ENCODE measurements at regions not wholly inside any gene's neighbourhood (a gene's known extent, or its start where the extent isn't known, plus 50 kb on each side); places are given as distances from the start of the nearest gene placed in this dataset.
"Not testable (repeated sequence)": the region's sequence is repeated elsewhere in the genome, so short reads cannot be mapped to it uniquely, and the experiment has no call there.

DNA sequence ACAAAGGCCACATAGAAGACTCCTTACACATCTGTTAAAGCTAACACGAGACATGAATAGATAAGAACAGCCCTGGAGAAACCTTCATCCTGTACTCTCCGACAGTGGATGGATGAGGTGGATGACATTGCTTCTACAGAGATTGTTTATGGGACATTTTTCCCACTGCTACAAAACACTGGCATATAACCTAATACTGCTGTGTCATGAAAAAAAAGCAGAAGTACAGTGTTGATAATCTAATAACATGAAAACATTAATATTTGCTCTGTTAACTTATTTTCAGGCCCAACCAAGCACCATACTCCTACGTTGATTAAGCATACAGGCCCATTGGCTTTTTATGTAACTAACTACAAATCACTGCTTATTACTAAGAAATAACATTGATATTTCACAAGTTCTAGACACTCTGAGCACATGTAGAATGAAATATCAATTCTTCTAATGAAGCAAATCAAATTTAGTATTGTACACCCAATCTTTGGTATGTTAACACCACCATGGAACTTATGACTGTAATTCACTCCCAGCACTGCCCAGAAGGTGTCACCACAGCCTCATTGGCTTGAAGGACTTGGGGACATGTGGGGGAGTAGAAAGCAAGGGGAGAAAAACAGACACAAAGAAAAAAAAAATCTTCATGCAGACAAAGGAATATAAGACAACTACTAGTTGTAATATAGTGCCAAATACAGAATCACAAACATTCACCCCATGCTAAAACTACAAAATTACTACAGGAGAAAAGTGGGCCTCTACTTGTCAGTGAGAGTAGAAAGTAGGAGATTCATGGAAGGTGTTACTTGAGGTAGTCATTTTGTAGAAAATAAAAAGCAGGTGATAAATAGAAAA lies 330.0 kb upstream of the PMFBP1 start:
- DNase-seq = peak; percentile 40

DNA sequence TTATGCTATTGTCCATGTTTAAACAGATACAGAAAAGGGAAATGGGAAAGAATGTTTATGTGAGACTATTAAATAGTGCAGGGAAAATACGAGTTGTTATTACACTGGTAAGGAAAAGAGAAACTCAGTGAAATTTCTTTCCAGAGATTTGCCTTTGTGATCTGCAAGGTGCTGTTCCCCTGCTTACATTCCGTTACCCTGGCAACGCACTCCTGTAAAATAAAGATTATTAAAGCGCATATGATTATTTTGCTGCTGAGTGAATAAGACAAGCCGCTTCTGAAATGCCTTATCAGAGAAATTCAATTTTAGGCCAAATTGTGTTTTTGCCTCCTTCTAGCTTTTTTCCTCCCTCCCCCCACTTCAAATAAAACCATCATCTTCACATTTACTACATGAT lies 328.6 kb upstream of the PMFBP1 start:
- DNase-seq = no peak

DNA sequence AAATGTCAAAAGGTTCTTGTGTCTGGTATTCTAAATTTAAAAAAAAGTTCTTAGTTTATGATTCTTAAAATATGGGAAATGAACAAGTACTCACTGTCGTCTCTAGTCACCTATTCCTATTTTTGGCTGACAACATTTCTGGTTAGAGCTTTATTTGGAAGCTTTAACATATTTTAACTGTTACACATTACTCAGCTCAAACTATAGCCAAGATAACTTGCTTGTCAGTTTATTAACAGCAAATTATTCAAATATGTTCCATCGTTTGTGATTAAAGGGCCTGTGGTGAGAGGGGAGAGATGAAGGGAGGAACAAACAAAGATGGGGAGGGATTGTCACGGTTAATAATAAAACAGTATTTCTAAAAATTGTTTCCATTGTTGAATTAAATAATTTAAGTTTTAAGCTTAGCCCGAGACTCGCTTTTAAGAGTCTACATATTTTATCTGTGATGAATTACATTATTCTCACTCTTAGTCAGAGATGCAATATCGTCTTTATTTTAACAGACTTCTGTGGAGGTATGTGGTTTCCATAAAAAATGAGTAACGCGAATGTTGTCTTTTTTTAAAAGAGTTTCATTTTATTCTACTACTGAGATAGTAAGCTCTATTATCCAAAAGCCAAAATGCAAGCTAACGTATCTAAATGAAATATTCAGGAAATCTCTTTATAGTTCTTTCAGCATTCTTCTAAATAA lies 321.9 kb upstream of the PMFBP1 start:
- no peak for DNase-seq

DNA sequence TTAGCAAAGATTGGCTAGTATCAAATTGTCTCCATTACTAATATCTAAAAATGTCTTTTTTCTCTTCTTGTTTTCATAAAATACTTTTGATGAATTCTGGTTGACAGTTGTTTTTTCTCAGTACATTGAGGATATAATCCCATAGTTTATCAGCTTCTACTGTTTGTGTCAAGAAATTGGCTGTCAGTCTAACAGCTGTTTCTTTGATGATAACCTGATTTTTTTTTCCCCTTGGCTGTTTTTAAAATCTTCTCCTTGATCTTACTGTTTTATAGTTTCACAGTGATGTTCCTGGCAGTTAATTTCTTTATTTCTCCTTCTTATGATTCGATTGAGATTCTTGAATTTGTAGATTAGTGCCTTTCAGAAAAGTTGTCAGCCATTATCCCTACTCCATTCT lies 315.3 kb upstream of the PMFBP1 start:
- DNase-seq = no peak

DNA sequence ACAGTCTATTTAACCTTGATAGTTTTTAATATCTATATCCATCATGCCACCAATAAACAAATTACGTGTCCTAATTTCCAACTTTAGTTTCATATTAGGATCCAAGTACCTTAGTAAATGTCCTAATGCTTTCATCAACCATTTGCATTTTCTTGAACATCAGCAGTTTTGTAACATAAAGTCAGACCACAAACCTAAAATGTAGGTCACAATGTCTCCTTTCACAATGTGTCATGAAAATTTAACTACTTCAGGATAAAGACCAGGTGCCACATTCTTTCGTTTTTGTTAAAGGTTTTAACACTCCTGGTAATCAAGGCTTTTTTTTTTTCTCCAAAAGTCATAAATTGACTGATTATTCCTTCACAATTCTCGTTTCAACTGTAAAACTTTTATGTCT lies 310.7 kb upstream of the PMFBP1 start:
- DNase-seq = no peak

DNA sequence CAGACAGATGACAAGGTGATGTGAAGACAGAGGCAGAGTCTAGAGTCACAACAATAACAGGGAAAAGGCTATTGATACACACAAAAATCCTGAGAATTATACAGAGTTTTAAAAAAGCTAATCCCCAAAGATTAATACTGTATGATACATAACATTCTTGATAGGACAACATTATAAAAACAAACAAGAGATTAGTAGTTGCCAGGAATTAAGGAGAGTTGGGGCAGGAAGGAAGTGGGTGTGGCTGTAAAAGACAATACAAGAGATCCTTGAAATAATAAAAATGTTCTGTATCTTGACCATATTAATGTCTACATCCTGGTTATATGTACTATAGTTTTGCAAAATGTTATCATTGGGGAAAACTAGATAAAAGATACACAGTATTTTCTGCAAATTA lies 309.5 kb upstream of the PMFBP1 start:
- DNase-seq = no peak

DNA sequence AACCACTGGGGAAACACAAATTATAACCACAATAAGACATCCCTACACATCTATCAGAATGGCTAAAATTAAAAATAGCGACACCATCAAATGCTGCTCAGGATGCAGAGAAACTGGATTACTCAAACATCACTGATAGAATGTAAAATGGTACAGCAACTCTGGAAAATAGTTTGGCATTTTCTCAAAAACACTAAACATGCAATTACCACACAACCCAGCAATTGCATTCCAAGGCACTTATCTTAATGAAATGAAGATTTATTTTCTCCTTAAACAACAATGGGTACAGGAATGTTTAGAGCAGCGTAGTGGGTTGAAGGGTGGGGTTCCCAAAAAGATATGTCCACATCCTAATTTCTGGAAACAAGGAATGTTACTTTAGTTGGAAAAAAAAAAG lies 309.0 kb upstream of the PMFBP1 start:
- no peak for DNase-seq

DNA sequence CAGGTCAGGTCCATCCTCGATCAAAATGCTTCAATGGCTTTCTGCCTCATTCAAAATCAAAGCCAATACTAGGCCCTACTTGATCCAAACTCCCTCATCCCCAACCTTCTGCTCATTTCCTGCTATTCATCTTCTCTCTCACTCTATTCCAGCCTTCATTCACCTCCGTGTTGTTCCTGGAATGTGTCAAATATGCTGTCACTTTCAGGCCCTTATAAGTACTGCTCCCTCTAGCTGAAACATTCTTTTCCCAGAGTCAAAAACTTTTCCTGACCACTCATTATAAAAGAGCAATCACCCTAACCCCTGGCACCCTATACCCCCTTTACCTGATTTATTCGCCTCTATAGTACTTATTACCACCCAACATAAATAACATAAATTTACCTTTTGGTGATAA lies 303.7 kb upstream of the PMFBP1 start:
- DNase-seq = no peak

DNA sequence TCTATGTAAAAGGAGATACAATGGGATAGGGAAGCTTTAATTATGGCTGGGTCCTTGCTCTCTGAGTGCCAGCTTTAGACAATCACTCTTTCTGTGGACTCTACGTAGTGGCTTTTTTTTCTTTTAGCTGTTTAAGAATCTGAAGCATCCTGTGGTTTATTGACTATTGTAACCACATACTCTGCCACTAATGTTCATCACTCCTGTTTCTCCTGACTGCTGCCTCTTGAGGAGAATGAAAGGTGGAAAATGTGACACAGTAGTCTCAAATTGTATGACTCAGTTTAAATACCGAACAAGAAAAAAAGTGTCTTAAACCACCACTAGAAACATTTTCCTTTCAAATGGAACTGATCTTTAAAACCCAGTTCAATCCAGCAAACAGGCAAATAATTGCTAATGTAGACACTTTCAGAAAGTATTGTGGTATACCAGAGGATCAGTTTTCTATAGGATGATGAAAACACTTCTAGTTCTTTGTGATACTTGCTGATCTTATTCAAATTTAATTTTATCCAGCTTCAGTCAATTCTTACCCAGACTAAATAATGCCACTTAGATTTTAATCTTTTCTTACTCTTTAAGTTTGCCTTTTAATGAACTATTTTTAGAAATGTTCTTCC lies 302.7 kb upstream of the PMFBP1 start:
- no peak for DNase-seq

DNA sequence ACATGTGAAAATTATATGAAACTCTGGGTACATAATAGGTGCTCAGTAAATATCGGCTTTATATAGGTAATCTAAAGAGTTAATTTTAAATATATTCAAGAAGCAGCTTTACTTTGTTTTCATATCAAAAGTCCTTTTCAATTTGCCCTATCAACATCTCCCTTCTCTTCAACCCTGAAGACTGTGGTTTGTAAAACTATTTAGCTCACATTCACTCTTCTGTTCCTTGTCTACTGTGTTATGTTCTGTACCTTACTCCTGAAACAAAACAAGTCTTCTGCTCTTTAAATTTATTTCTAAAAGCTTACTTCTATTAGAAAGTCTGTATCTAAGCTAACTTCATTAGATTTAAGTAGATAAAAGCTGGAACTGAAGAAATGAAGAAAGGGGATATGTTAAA lies 301.7 kb upstream of the PMFBP1 start:
- no peak for DNase-seq

DNA sequence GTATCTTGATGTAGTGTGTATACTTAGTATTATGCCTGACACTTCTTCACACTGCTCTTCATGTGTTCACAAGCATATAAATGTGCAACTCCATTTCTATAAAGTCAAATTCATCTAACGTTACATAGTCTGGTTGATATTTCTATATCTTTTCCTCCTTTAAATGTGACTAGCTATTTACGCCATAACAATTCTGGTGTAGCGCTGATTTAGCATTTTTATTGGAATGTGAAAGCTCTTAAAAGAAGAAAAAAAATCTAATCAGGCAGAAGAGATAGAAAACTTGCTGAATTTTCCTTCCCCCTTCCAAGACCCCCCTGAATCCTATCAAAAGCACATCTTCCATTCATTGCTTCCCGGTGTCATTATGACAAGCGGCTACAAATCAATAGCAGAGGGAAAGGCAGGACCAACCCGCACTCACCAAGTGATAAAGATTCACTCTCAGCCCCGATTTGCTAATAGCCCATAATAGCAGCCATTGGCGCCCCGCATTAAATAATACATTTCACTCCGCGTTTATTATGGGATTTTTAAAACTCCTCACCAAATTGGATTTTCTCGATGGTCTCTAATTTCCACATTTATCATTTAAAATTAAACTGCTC lies 299.5 kb upstream of the PMFBP1 start:
- DNase-seq = no peak

DNA sequence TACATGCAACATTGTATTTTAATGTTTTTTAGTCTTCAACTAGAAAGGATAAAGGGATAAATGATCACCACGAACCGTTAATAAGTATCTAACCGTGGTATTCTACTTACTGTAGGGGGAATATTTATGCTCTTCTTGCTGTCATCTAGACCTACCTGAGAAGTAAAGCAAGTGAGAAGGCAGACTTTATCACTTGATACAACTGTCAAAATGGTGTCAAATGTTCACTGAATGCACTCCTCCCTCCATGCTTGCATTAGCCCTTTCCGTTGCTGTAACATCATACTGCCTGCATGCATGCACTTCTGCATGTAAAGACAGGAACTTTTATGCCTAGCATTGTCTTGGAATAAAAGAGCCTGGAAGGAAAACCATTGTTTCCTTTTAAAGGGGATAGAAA lies 298.6 kb upstream of the PMFBP1 start:
- no peak for DNase-seq

DNA sequence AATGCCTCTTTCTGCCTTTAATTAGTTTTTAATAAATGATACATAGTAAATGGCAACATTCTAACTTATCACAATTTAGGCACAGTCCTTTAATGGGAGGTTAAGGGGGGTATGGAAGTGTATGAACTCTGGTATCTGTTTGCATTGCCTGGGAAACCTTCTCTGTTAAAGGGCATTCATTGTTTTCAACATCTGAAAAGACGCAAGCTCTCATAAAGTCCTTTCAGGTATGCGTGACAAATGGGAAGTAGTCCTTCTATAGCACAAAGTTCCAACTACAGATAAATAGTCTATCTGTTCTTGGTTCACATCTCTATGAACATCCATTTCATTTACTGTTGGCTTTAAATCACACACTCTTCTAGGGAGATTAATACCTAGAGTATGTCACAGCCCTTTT lies 298.0 kb upstream of the PMFBP1 start:
- no peak for DNase-seq

DNA sequence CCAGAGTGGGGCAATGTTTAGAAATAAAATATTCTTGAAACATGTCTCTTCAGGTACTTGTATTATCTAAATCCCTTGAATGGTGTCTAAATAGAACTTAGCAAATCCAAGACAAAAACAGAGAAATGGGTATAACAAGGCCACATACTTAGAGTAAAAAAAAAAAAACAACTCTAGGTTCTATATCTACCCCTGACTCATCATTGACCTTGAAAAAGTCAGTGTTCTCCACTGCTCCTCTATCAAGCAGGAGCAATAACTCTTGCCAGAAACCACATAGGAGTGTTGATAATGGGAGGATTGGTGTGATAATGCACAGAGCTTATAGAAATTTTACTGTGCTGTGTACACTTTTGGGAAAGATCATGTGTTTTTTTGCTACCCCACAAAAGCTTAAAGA lies 296.6 kb upstream of the PMFBP1 start:
- DNase-seq = no peak

DNA sequence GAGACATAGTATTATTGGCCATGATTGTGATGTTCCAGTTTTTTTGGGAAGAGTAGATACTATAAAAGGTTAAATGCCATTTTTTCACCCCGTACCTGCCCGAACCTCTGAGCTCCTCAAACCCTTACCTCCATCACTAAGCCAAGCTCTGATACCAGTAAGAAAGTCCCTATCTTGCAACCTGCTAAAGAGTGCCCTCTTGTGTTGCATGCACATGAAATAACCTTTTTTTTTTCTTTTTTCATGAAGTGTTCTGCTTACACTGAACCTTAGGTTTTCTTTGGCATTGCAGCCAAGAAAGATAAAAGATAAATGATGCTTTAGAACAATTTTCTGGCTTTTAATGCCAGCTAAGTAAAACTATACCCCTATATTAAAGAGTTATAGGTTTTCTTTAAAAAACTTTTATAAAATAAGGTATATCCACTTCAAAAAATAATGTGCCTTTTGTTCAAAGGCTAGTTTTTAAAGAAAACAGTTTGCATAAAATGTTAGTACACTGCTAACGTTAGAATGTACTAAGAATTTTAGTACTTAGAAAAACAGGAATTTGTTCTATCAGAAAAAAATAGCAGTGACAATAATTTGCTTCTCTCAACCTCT lies 295.3 kb upstream of the PMFBP1 start:
- DNase-seq = peak; percentile 44

DNA sequence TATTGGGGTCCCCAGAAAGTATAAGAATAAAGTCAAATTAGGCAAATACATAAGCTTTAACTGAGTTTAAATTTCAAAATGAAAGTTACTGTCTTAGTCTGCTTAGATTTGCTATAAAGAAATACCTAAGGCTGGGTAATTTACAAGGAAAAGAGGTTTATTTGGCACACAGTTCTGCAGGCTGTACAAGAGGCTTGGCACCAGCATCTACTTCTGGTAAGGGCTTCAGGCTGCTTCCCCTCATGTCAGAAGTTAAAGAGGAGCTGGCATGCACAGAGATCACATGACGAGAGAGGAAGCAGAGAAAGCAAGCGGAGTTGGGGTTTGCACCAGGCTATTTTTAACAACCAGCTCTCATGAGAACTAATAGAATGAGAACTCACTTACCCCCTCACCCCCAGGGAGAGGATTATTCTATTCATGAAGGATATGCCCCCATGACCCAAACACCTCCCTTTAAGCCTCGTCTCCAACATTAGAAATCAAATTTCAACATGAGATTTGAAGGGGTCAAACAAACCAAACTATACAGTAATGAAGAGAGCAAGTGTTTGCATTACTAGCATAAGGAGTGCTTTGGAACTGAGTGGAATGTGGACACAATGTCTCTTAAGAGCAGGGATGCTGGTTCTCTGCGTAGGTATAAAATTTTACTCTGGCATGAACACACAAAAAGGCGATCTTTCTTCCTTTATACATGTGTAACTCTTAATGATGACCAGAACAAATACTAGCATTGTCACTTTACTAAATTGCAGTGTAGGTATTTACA lies 292.8 kb upstream of the PMFBP1 start:
- DNase-seq = no peak

DNA sequence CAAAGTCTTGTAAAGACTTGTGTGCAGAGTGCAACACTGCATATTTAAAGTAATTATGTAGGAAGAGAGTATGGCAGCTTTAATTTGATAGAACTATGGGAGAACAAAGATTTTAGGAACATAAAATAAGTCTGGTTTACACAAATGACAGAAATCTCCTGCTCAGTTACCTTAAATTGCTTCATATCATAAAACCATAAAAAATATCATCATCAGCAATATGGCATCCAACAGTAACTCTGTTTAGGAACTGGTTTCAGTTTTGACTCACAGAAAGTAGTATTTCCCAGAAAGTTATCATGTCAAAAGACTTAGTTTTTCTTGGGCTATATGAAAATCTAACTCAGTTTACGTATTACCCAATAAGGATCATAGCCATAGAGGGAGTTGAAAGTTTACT lies 292.1 kb upstream of the PMFBP1 start:
- no peak for DNase-seq

DNA sequence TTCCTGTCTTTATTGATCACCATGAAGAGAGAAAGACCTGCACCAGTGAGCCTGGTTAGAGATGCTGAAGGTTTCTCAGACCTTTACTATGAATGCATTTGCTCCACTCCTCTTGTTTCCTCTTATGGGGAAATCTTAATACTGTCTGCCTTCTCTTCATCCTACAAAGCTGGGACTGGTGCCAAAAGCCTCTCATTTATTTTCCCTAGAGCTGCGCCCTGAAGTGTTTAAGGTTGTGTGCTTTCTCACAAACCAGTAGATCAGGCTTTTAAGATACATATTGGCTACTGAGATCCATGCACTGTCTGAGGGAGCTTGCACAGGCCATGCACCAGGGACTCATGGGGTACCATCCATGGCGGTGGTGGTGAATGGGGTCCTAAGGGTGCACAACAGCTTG lies 286.1 kb upstream of the PMFBP1 start:
- peak; percentile 11 for DNase-seq

DNA sequence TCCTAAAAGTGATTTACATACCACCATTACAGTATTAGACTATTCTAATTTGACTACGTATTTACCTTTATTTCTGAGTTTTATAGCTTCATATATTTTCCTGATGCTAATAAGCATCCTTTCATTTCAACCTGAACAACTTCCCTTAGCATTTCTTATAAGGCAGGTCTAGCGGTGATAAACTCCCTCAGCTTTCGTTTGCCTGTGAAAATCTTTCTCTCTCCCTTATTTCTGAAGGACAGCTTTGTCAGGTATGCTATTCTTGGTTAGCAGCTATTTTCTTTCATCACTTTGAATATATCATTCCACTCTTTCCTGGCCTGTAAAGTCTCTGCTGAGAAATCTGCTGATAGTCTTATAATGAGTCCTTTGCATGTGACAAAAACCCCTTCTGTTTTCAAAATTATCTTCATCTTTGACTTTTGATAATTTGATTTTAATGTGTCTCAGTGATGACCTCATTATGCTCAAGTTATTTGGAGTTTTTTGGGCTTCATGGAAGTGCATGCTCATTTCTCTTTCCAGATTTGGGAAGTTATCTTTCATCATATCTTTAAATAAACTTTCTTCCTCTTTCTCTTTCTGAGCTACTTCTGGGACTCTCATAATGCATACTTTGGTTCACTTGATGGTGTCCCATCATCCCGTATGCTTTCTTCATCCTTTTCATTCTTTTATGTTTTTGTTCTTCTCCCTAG lies 285.4 kb upstream of the PMFBP1 start:
- no peak for DNase-seq

DNA sequence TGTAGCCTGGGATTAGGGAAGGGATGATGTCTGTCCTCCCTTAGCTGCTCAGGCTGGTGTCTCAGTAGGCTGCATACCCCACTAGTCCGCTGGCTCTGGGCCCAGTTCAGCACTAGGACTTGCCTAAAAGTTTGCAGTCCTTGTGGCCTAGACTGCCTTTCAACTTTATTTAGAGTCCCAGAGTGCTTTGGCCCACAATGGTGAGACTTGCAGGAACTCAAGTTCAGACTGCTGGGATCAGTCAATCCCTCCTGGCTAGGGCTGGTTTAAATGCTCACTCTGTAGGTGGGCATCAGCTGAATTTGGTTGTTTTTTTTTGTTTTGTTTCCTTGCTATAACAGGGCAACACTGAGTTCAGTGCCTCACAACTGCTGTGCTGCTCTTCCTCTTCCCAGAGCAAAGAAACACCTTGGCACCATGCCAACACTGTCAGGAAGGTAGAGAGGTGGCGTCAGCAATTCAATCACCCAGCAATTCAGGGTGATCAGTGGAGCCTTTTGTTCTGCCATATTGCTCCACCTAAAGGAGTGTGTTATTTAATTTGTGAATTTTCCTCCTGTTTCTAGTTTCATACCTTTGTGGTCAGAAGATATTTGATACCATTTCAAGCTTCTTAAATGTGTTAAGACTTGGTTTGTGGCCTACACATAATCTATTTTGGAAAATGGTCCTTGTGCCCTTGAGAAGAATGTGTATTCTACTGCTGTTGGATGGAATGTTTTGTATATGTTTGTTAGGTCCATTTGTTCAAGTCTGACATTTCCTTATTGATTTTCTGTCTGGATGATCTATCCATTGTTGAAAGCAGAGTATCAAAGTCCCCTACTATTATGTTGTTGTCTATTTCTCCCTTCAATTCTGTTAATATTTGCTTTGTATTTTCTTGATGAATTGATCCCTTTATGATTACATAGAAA lies 284.0 kb upstream of the PMFBP1 start:
- DNase-seq = peak; percentile 21

DNA sequence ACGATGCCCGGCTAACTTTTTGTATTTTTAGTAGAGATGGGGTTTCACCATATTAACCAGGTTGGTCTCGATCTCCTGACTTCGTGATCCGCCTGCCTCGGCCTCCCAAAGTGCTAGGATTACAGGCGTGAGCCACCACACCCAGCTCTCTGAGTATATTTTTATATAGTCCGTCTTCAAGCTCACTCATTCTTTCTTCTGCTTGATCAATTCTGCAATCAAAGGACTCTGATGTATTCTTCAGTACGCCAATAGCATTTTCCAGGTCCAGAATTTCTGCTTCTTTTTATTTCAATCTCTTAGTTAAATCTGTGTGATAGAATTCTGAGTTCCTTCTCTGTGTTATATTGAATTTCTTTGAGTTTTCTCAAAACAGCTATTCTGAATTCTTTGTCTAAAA lies 281.9 kb upstream of the PMFBP1 start:
- not testable (repeated sequence) for DNase-seq

All from NCI-H1105 treated with DMSO at 0.1 percent for 48 hours (cell line).